D341Med (cell line): ENCODE measurements at regions not wholly inside any gene's neighbourhood (a gene's known extent, or its start where the extent isn't known, plus 50 kb on each side); places are given as distances from the start of the nearest gene placed in this dataset.

Source experiments
- DNase-seq: peaks from one replicate; pipeline ENCODE4 v3.0.0; 2012; ENCODE audit warnings: low spot score

GRCh38 chr3:64995857-64996551 is 308.2 kb upstream of the ADAMTS9 start:
- DNase-seq, result no peak

- DNase-seq, result no peak
Measured at GRCh38 chr3:64993781-64994180, 306.0 kb upstream of the ADAMTS9 start.

GRCh38 chr3:64992530-64993285 is 304.9 kb upstream of the ADAMTS9 start:
- DNase-seq, result no peak

- no peak for DNase-seq
Measured at GRCh38 chr3:64988188-64988587, 300.4 kb upstream of the ADAMTS9 start.

- DNase-seq, result no peak
Measured at GRCh38 chr3:64987726-64988125, 299.9 kb upstream of the ADAMTS9 start.

GRCh38 chr3:64985072-64985471 is 297.3 kb upstream of the ADAMTS9 start:
- no peak for DNase-seq

GRCh38 chr3:64983583-64984359 is 296.0 kb upstream of the ADAMTS9 start:
- no peak for DNase-seq

- no peak for DNase-seq
Measured at GRCh38 chr3:64977308-64978100, 289.7 kb upstream of the ADAMTS9 start.

GRCh38 chr3:64976456-64976855 is 288.7 kb upstream of the ADAMTS9 start:
- DNase-seq, result no peak

GRCh38 chr3:64975147-64975546 is 287.3 kb upstream of the ADAMTS9 start:
- no peak for DNase-seq

GRCh38 chr3:64974401-64974800 is 286.6 kb upstream of the ADAMTS9 start:
- DNase-seq, result no peak

- DNase-seq, result no peak
Measured at GRCh38 chr3:64972793-64973192, 285.0 kb upstream of the ADAMTS9 start.

- no peak for DNase-seq
Measured at GRCh38 chr3:64971602-64972001, 283.8 kb upstream of the ADAMTS9 start.

- DNase-seq, result no peak
Measured at GRCh38 chr3:64970634-64971033, 282.8 kb upstream of the ADAMTS9 start.

- DNase-seq, result no peak
Measured at GRCh38 chr3:64961301-64961700, 273.5 kb upstream of the ADAMTS9 start.

GRCh38 chr3:64958199-64958843 is 270.5 kb upstream of the ADAMTS9 start:
- no peak for DNase-seq

- no peak for DNase-seq
Measured at GRCh38 chr3:64957408-64958198, 269.8 kb upstream of the ADAMTS9 start.

GRCh38 chr3:64956711-64957325 is 269.0 kb upstream of the ADAMTS9 start:
- DNase-seq, result no peak

- DNase-seq, result no peak
Measured at GRCh38 chr3:64954995-64955636, 267.3 kb upstream of the ADAMTS9 start.
